NCI-H2107 (cell line): ENCODE measurements at regions not wholly inside any gene's neighbourhood (a gene's known extent, or its start where the extent isn't known, plus 50 kb on each side); places are given as distances from the start of the nearest gene placed in this dataset.
A peak's percentile ranks its signal among the peaks of the same experiment; 100 is the strongest.

Source experiments
- DNase-seq: peaks from one replicate; lab custom pipeline; 2025; lab: John Stamatoyannopoulos, UW

DNA sequence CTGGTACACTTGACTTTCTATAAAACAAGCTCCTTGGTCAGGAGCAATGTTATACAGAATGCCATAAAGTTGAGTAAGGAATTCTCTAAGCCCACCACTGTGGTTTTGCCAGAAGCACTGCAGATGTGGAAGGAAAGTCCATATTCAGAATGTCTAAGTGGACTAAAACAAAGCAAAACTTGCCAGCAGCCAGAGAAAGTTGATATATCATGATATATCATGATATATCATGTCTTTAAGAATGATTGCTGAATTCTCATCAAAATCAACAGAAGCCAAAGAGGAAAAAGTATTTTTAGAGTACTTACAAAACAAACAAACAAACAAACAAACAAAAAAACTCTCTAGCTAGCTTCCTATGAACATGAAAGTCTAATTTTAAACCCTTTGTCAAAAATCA lies 424.8 kb upstream of the OR4E1 start:
- no peak for DNase-seq

DNA sequence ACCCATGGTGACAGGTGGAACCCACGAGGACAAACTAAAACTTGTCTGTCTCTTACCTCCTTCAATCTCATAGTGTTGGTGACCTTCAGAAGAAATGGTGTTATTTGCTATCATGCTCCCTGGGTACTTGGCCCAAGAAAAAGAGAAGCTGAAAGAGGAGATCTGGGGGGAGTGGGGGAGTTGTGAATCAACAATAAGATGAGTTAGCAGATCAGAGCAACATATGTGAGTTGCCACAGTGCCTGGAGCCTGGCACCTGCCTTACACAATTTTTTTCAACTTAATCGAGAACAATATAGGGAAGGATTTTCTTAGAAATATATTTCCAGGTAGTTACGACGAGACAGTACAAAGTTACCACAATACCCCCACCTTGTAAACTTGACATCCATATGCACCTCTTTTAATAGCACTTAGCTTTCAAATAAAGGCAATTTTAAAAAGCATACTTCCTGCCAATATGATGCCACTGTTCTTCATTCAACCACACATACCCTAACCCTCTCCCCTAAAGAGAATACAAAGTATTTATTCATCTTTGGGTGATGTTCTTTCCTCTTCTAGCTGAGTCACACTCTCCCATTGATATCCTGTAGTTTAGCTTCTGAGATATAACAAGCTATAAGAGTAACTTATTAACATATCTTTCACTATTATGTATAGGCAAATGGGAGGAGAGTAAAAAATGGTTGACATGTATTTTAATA lies 424.1 kb upstream of the OR4E1 start:
- no peak for DNase-seq

DNA sequence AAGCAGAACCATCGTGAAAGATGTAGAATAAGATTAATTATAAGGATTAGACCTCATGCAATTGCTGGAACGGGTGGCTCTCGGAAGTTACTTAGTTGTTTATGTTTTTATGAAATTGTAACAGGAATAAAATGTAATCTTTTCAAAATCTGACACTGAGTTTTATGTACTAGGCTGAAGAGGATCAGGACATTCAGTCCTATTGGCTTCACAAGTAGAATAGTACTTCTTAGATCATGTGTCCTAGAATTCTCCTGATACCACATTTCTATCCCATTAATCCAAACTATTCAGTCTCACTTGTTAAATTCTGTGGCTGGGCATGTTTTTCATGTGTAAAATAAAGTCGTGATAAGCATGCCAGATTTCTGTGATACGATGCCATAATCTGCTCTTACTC lies 423.5 kb upstream of the OR4E1 start:
- no peak for DNase-seq

GRCh38 chr14:22096514-22096895 lies 422.9 kb upstream of the OR4E1 start:
- no peak for DNase-seq

DNA sequence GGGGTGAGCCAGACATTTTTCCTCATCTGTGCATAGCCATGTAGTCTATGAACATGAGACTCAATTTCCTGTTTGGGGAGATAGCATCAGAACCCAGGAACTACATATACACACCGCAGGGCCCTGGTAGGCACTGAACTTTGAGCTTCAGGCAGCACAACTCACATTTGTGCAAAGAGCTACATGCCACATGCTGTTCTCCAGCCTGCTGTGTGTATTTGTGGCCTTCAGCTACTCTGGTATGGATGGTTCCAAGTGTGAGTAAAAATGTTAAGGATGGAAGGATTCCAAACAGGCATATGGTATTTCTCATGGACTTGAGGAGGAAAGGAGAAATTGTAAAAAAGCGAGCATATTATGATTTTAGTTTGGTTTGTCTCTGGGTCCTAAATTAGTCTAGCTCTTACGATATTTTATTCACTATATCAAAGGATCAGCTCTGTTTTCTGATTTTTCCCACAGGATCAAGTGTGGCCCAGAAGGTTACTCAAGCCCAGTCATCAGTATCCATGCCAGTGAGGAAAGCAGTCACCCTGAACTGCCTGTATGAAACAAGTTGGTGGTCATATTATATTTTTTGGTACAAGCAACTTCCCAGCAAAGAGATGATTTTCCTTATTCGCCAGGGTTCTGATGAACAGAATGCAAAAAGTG lies 422.4 kb upstream of the OR4E1 start:
- no peak for DNase-seq

DNA sequence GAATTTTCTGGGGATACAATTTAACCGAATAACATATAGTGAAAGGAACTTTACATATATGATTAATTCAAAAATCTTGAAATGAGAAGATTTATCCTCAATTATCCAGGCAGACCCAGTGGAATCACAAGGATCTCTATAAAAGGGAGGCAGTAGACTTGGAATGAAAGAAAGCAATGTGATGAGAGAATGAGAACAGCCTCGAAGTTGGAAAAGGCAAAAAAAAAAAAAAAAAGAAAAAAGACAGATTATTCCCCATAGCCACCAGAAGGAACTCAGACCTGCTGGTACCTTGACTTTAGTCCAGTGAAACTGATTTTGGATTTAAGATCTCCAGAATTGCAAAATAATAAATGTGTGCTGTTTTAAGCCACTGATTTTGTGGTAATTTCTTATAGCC lies 416.3 kb upstream of the OR4E1 start:
- DNase-seq = no peak

GRCh38 chr14:22088614-22089342 lies 415.2 kb upstream of the OR4E1 start:
- DNase-seq = no peak

DNA sequence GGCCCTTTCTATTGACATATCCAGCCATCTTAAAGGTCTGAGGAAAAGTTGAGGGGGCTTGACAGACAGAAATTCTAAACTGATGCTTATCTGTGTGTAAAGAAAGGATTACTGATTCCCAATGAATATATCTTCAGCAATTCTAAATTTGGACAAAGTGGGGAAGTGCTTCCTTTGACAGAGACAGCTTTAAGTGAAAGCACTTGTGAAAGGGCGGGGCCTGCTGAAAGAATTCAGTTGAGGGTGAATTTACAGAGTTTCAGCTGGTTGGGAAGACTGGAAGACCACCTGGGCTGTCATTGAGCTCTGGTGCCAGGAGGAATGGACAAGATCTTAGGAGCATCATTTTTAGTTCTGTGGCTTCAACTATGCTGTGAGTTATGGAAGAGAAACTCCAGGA lies 412.5 kb upstream of the OR4E1 start:
- DNase-seq = no peak

DNA sequence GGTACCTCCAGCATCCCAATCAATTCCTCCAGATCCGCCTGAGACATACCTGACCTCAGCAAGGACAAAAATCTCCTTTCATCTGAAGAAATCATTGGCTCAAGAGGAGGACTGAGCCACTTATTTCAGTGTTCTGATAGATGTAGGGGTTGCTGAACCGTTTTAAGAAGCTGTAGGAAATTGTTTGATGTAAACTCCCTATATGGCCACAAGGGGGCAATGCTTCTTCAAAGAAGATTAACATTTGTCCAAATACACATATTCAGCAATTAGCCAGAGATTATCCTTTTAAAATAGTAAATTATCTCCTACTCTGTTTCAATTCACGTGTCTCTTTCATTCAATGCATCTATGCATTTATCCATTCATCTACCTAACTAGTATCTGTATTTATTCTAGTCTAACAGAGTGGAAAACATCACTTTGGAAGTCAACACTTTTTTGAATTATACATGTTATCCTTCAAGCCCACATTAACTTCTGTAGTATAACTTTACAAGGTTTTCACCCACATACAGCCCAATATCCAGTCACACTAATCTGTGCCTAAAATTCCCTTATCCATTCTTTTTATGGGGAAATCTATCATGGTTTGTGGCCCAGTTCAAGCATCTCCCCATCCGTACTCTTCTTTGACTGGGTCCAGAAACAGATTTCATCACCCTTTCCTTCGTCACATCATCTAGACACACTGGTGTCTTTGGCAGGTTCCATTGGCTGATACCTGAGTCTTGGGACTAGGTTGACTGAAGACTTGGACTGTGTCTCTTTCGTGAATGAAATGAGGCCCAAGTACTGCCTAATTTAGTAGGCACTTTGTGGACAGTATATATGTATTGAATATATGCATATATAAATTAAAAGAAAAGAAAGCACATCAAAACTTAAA lies 411.0 kb upstream of the OR4E1 start:
- DNase-seq = peak; percentile 6

DNA sequence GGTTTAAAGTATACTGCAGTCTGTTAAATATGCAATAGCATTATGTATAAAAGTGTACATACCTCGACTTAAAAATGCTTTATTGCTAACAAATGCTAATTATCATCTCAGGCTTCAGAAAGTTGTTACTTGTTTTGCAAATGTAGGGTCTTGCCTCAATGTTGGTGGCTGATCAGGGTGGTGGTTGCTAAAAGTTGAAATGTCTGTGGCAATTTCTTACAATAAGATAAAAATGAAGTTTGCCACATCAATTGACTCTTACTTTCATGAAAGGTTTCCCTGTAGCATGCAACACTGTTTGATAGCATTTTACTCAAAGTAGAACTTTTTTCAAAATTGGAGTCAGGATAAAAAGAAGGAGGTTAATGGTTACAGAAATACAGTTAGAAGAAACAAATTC lies 407.7 kb upstream of the OR4E1 start:
- no peak for DNase-seq

- no peak for DNase-seq
Measured at GRCh38 chr14:22079766-22080165, 406.1 kb upstream of the OR4E1 start.

- DNase-seq = no peak
Measured at GRCh38 chr14:22073801-22074200, 400.2 kb upstream of the OR4E1 start.

GRCh38 chr14:22071006-22071405 lies 397.4 kb upstream of the OR4E1 start:
- DNase-seq = no peak

GRCh38 chr14:22070119-22070982 lies 396.7 kb upstream of the OR4E1 start:
- no peak for DNase-seq

- no peak for DNase-seq
Measured at GRCh38 chr14:22065347-22065746, 391.7 kb upstream of the OR4E1 start.

DNA sequence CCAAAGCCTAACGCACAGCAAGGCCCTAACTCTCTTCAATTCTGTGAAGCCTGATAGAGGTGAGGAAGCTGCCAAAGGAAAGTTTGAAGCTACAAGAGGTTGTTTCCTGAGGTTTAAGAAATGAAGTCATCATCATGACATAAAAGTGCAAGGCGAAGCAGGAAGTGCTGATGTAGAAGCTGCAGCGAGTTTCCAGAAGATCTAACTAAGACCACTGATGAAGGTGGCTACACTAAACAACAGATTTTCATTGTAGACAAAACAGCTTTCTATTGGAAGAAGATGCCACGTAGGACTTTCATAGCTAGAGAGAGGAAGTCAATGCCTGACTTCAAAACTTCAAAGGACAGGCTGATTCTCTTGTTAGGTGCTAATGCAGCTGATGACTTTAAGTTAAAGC lies 385.6 kb upstream of the OR4E1 start:
- DNase-seq = no peak

- DNase-seq = no peak
Measured at GRCh38 chr14:22052795-22053194, 379.2 kb upstream of the OR4E1 start.

- no peak for DNase-seq
Measured at GRCh38 chr14:22047115-22047514, 373.5 kb upstream of the OR4E1 start.

GRCh38 chr14:22046063-22046462 lies 372.4 kb upstream of the OR4E1 start:
- DNase-seq = no peak

DNA sequence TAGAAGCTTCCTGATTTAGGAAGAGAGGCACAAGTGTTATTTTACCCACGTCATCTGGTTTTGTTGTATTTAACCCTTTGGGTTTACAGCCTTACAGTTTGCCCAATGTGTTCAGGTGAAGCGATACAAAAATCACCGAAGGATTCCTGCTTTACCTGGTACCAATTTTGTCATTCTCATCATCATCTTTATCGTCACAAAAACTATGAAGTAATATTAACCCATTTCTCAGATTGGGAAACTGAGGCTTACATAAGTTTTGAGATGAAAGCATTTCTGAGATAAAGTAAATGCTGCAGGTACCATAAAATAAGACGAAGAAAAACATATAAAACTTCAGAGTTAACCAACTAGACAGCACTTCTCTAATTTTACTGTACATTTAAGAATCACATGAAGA lies 370.6 kb upstream of the OR4E1 start:
- DNase-seq = no peak

- no peak for DNase-seq
Measured at GRCh38 chr14:22040781-22041125, 367.1 kb upstream of the OR4E1 start.
